H1 (cell line): ENCODE measurements at regions not wholly inside any gene's neighbourhood (a gene's known extent, or its start where the extent isn't known, plus 50 kb on each side); places are given as distances from the start of the nearest gene placed in this dataset.

Source experiments
- CTCF ChIA-PET: fragments of 300-600 bp; sonication (Branson Sonifier 250); formaldehyde crosslinking; loops from one replicate; lab custom pipeline; 2021; ENCODE audit not compliant: partially characterized antibody; lab: Charles Lee
- POLR2A ChIA-PET: fragments of 300-600 bp; sonication (Branson Sonifier 250); formaldehyde crosslinking; loops from one replicate; lab custom pipeline; 2021; ENCODE audit warnings: inconsistent platforms; ENCODE audit not compliant: partially characterized antibody; lab: Charles Lee
- DNase-seq, 2 experiments: peaks; one replicate each; pipeline versions ENCODE4 v3.0.0 to v3.0.0-alpha.2; 2010 to 2022; ENCODE audit warnings: low spot score in 2 of 2, low read depth in 1 of 2, mixed read lengths in 1 of 2
- FAIRE-seq: peaks from 2 replicates; lab custom pipeline; 2011; peaks lifted over from hg19 to GRCh38; lab: Jason Lieb, UNC
- H2AFZ ChIP-seq: 2 replicates; pipeline ENCODE4 v1.8.1; 2012; ENCODE audit warnings: low read length, inconsistent platforms
- H2AK5ac ChIP-seq: 2 replicates; pipeline ENCODE4 v1.6.1; 2013; ENCODE audit warnings: low read depth, low read length
- H2BK120ac ChIP-seq: replicated peaks from 2 replicates; pipeline ENCODE3; 2013; ENCODE audit warnings: low read depth, low read length, inconsistent platforms
- H2BK12ac ChIP-seq: 2 replicates; pipeline ENCODE4 v1.6.1; 2013; ENCODE audit warnings: low read depth, low read length
- H2BK15ac ChIP-seq: 2 replicates; pipeline ENCODE4 v1.6.1; 2013; ENCODE audit warnings: low read length
- H2BK20ac ChIP-seq: 2 replicates; pipeline ENCODE4 v1.6.1; 2013; ENCODE audit warnings: low read length
- H2BK5ac ChIP-seq: 2 replicates; pipeline ENCODE4 v1.6.1; 2013; ENCODE audit warnings: low read depth, low read length
- H3K14ac ChIP-seq: 2 replicates; pipeline ENCODE4 v1.6.1; 2013; ENCODE audit warnings: inconsistent platforms; ENCODE audit not compliant: insufficient read length
- H3K18ac ChIP-seq: 2 replicates; pipeline ENCODE4 v1.6.1; 2013; ENCODE audit warnings: low read length; ENCODE audit errors: extremely low read depth
- H3K23ac ChIP-seq: 2 replicates; pipeline ENCODE4 v1.6.1; 2013; ENCODE audit warnings: inconsistent platforms; ENCODE audit not compliant: insufficient read length
- H3K23me2 ChIP-seq: 2 replicates; pipeline ENCODE4 v1.6.1; 2013; ENCODE audit warnings: low read depth, low read length
- H3K27ac ChIP-seq: 2 replicates; pipeline ENCODE4 v1.6.1; 2011; ENCODE audit warnings: low read depth, low read length, inconsistent platforms
- H3K27me3 ChIP-seq, 4 experiments: replicated peaks in 1 of 4; 1 replicate in 1 of 4; 2 replicates in 3 of 4; pipeline versions ENCODE4 v1.6.1 to v1.8.1; 2011 to 2013; ENCODE audit warnings: low read length in 3 of 4, mild to moderate bottlenecking in 3 of 4, inconsistent platforms in 2 of 4, mixed read lengths in 2 of 4, moderate library complexity in 1 of 4; ENCODE audit not compliant: control insufficient read depth in 3 of 4, insufficient read depth in 3 of 4; ENCODE audit errors: extremely low read depth in 1 of 4
- H3K36me3 ChIP-seq, 4 experiments: 2 replicates each; pipeline versions ENCODE4 v1.6.1 to v1.8.1; 2011 to 2013; ENCODE audit warnings: mild to moderate bottlenecking in 4 of 4, low read length in 3 of 4, moderate library complexity in 2 of 4, control low read depth in 1 of 4, inconsistent platforms in 1 of 4; ENCODE audit not compliant: insufficient read depth in 4 of 4, control insufficient read depth in 2 of 4
- H3K4ac ChIP-seq: replicated peaks from 2 replicates; pipeline ENCODE3; 2013; ENCODE audit warnings: low read length, low read depth, mixed read lengths, inconsistent platforms; ENCODE audit not compliant: insufficient read length
- H3K4me1 ChIP-seq, 4 experiments: replicated peaks in 1 of 4; 1 replicate in 1 of 4; 2 replicates in 3 of 4; pipeline versions ENCODE4 v1.6.1 to v1.8.1; 2011 to 2013; ENCODE audit warnings: low read length in 3 of 4, inconsistent platforms in 2 of 4, mixed read lengths in 1 of 4; ENCODE audit not compliant: insufficient read depth in 4 of 4, control insufficient read depth in 3 of 4
- H3K4me2 ChIP-seq, 2 experiments: 2 replicates each; pipeline versions ENCODE4 v1.6.1 to v1.8.1; 2011 to 2013; ENCODE audit warnings: low read depth in 2 of 2, low read length in 2 of 2, control low read depth in 1 of 2, inconsistent platforms in 1 of 2, mild to moderate bottlenecking in 1 of 2; ENCODE audit not compliant: insufficient read depth in 1 of 2
- H3K4me3 ChIP-seq, 4 experiments: fragments of 200-600, 300-600 bp in 1 of 4; sonication (generic), shearing (Covaris generic), sonication (Bioruptor Twin) in 1 of 4; 2 replicates each; pipeline versions ENCODE4 v1.5.1 to v1.8.1; 2011 to 2016; ENCODE audit warnings: low read length in 4 of 4, low read depth in 3 of 4, control low read depth in 2 of 4, inconsistent platforms in 2 of 4, mild to moderate bottlenecking in 2 of 4, mixed read lengths in 1 of 4, moderate library complexity in 1 of 4; ENCODE audit not compliant: insufficient read depth in 2 of 4; ENCODE audit errors: extremely low read depth in 1 of 4
- H3K56ac ChIP-seq: replicated peaks from 2 replicates; pipeline ENCODE3; 2013; ENCODE audit warnings: low read depth, mild to moderate bottlenecking, mixed read lengths, low read length, inconsistent platforms; ENCODE audit not compliant: insufficient read length
- H3K79me1 ChIP-seq: 2 replicates; pipeline ENCODE4 v1.6.1; 2013; ENCODE audit warnings: low read depth, low read length, control low read depth
- H3K79me2 ChIP-seq, 2 experiments: 2 replicates each; pipeline versions ENCODE4 v1.6.1 to v1.8.1; 2012 to 2013; ENCODE audit warnings: low read length in 2 of 2, mild to moderate bottlenecking in 2 of 2, inconsistent platforms in 1 of 2; ENCODE audit not compliant: insufficient read depth in 2 of 2, control insufficient read depth in 1 of 2
- H3K9ac ChIP-seq, 4 experiments: replicated peaks in 1 of 4; 1 replicate in 1 of 4; 2 replicates in 3 of 4; pipeline versions ENCODE4 v1.6.1 to v1.8.1; 2011 to 2013; ENCODE audit warnings: low read depth in 3 of 4, low read length in 3 of 4, control low read depth in 2 of 4, mild to moderate bottlenecking in 2 of 4, moderate library complexity in 2 of 4, inconsistent platforms in 1 of 4; ENCODE audit errors: extremely low read depth in 1 of 4
- H3K9me3 ChIP-seq, 2 experiments: 2 replicates each; pipeline versions ENCODE4 v1.6.1 to v1.8.1; 2012 to 2013; ENCODE audit warnings: mild to moderate bottlenecking in 2 of 2, moderate library complexity in 2 of 2, control low read depth in 1 of 2, inconsistent platforms in 1 of 2, low read depth in 1 of 2, low read length in 1 of 2, mixed read lengths in 1 of 2; ENCODE audit not compliant: insufficient read depth in 2 of 2
- H4K20me1 ChIP-seq, 2 experiments: replicated peaks in 1 of 2; 2 replicates each; pipeline versions ENCODE3 to v1.8.1; 2011 to 2013; ENCODE audit warnings: inconsistent platforms in 2 of 2, low read length in 2 of 2, mild to moderate bottlenecking in 1 of 2; ENCODE audit not compliant: insufficient read depth in 2 of 2, control insufficient read depth in 1 of 2
- H4K5ac ChIP-seq: 2 replicates; pipeline ENCODE4 v1.6.1; 2013; ENCODE audit warnings: low read length, low read depth, mixed read lengths, inconsistent platforms; ENCODE audit not compliant: insufficient read length
- H4K8ac ChIP-seq: 2 replicates; pipeline ENCODE4 v1.8.0; 2013; ENCODE audit warnings: mild to moderate bottlenecking, moderate library complexity, low read length, inconsistent platforms; ENCODE audit not compliant: insufficient read depth; ENCODE audit errors: extremely low read depth
- H4K91ac ChIP-seq: replicated peaks from 2 replicates; pipeline ENCODE3; 2013; ENCODE audit warnings: low read length, mixed read lengths, inconsistent platforms; ENCODE audit not compliant: insufficient read length
- TEAD4 ChIP-seq: IDR thresholded peaks from 2 replicates; pipeline ENCODE4 v1.6.1; 2012; ENCODE audit warnings: low read depth, low read length, inconsistent platforms, mixed read lengths
- WGBS, 2 experiments: shearing (Covaris generic) in 1 of 2; methylation state at CpG; one replicate each; pipeline versions ENCODE4 v1.1.6 to v1.1.7; 2013 to 2015; ENCODE audit warnings: low lambda C conversion rate in 2 of 2, mixed read lengths in 2 of 2, inconsistent platforms in 1 of 2, low coverage in 1 of 2, missing lambda C conversion rate in 1 of 2; ENCODE audit not compliant: insufficient replicate concordance in 2 of 2, insufficient coverage in 1 of 2, insufficient read length in 1 of 2; ENCODE audit errors: extremely low coverage in 1 of 2, missing lambda C conversion rate in 1 of 2; 5-methylcytosine and 5-hydroxymethylcytosine counted together

- H3K4me2 ChIP-seq, result no peak overlapping the region
- H3K56ac ChIP-seq, result no peak overlapping the region
- POLR2A ChIA-PET, result no interaction called here
- no peak overlapping the region for H3K23ac ChIP-seq
- H3K9ac ChIP-seq, result no peak overlapping the region
- H2BK15ac ChIP-seq, result no peak overlapping the region
- H2AFZ ChIP-seq, result no peak overlapping the region
- WGBS, 2 experiments, result 85% methylated on average over 7 of the region's 7 CpGs; no CpG with 5 or more reads in 1 of the 2 experiments
- peaks cover 0 to 11% (median 4%) of the 10 kb centered on the region in 4 experiments; a peak in 3 of 7 replicates for H3K4me1 ChIP-seq
- no peak overlapping the region for H3K14ac ChIP-seq
- no peaks in the 10 kb centered on the region for H3K79me1 ChIP-seq
- no peak overlapping the region for H4K8ac ChIP-seq
- H3K4me3 ChIP-seq, result no peak overlapping the region
- no peak overlapping the region for H2BK12ac ChIP-seq
- no peak overlapping the region for H4K5ac ChIP-seq
- FAIRE-seq (no peak), DNase-seq (no peak)
- H4K20me1 ChIP-seq, result no peaks in the 10 kb centered on the region
- no peak overlapping the region for H2BK120ac ChIP-seq
- no peaks in the 10 kb centered on the region for H3K36me3 ChIP-seq
- no peaks in the 10 kb centered on the region for H3K23me2 ChIP-seq
- CTCF ChIA-PET, result no interaction called here
- no peak overlapping the region for H3K18ac ChIP-seq
- no peaks in the 10 kb centered on the region; a peak in 1 of 7 replicates for H3K27me3 ChIP-seq
- H3K27ac ChIP-seq, result no peak overlapping the region
- no peaks in the 10 kb centered on the region for H3K9me3 ChIP-seq
- H3K4ac ChIP-seq, result no peak overlapping the region
- no peak overlapping the region for H4K91ac ChIP-seq
- no peak overlapping the region for H2AK5ac ChIP-seq
- H2BK20ac ChIP-seq, result no peak overlapping the region
- no peak for TF ChIP-seq TEAD4
- no peaks in the 10 kb centered on the region for H3K79me2 ChIP-seq
- no peak overlapping the region for H2BK5ac ChIP-seq
These were observed 192.6 kb upstream of the TWIST2 start for GRCh38 chr2:238655198-238655860.
